ENCODE measurements at regions not wholly inside any gene's neighbourhood (a gene's known extent, or its start where the extent isn't known, plus 50 kb on each side); places are given as distances from the start of the nearest gene placed in this dataset.
A peak's percentile ranks its signal among the peaks of the same experiment; 100 is the strongest.
"Not testable (repeated sequence)": the region's sequence is repeated elsewhere in the genome, so short reads cannot be mapped to it uniquely, and the experiment has no call there.

DNA sequence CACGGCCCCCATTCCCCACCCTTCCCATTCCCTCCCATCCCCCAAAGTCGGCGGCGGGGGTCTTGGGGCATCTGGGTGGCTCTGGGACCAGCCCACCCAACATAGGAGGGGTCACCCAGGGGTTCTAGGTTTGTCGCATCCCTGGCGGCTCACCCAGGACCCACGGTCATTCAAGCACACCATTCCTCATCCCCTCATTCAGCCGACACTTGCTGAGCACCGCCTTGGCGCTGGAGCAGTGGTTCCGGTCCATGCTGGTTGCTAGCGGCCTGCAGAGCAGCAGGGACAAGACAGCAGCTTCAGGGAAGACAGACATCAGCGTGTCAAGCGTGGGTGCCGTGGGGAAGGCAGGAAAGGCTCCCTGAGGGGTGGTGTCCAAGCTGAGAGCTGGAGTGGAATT, 50.5 kb upstream of the OTOS start:
- TF ChIP-seq POLR2A (IDR thresholded peaks at IDR 0.05): no peak
- TF ChIP-seq, protein P1, sequence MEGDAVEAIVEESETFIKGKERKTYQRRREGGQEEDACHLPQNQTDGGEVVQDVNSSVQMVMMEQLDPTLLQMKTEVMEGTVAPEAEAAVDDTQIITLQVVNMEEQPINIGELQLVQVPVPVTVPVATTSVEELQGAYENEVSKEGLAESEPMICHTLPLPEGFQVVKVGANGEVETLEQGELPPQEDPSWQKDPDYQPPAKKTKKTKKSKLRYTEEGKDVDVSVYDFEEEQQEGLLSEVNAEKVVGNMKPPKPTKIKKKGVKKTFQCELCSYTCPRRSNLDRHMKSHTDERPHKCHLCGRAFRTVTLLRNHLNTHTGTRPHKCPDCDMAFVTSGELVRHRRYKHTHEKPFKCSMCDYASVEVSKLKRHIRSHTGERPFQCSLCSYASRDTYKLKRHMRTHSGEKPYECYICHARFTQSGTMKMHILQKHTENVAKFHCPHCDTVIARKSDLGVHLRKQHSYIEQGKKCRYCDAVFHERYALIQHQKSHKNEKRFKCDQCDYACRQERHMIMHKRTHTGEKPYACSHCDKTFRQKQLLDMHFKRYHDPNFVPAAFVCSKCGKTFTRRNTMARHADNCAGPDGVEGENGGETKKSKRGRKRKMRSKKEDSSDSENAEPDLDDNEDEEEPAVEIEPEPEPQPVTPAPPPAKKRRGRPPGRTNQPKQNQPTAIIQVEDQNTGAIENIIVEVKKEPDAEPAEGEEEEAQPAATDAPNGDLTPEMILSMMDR (IDR thresholded peaks at IDR 0.05): no peak
- ATAC-seq (no peak), DNase-seq (peak in 1 of 5 donors; percentile 37)
- no peak overlapping the region for H3K27ac ChIP-seq
- no peaks in the 10 kb centered on the region for H3K36me3 ChIP-seq
- H3K9me3 ChIP-seq: peaks cover 0 to 5% (median 0%) of the 10 kb centered on the region in 12 donors
- no peak overlapping the region for H3K4me3 ChIP-seq
- H3K4me1 ChIP-seq: no peaks in the 10 kb centered on the region
- WGBS, 4 donors: 86 to 91% (median 88%) methylated on average over 15 of the region's 15 CpGs
- intact Hi-C loops (cut with DNase I): no loop called here
- H3K27me3 ChIP-seq: peaks cover 0 to 6% (median 0%) of the 10 kb centered on the region in 9 donors

DNA sequence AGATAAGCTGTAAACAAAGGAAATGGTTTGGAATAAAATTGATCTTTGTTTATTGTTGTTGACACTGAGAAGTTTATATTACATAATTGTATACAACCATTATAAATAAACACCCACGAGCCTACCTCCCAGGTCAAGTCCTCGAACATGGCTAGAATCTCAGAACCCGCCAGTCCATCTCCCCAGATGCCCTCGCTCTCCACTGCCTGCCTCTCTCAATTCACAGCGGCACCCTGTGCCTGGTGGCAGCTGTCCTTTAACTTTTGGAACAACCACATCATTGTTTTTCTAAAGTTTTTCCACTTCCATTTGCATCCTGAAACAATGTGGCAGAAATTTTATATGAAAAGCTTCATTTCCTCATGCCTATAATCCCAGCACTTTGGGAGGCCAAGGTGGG, 52.2 kb upstream of the OTOS start:
- H3K4me1 ChIP-seq: no peaks in the 10 kb centered on the region
- H3K9me3 ChIP-seq: peaks cover 0 to 4% (median 0%) of the 10 kb centered on the region in 12 donors
- no peak for TF ChIP-seq POLR2A (IDR thresholded peaks at IDR 0.05)
- TF ChIP-seq, protein P1 (IDR thresholded peaks at IDR 0.05): no peak
- 80 to 87% (median 84%) methylated on average over 5 of the region's 5 CpGs for WGBS, 4 donors
- ATAC-seq (no peak), DNase-seq (no peak)
- no peaks in the 10 kb centered on the region for H3K36me3 ChIP-seq
- H3K27ac ChIP-seq: no peak overlapping the region
- intact Hi-C loops (cut with DNase I): no loop called here
- H3K4me3 ChIP-seq: no peak overlapping the region
- peaks cover 0 to under 1% (median 0%) of the 10 kb centered on the region in 9 donors for H3K27me3 ChIP-seq

DNA sequence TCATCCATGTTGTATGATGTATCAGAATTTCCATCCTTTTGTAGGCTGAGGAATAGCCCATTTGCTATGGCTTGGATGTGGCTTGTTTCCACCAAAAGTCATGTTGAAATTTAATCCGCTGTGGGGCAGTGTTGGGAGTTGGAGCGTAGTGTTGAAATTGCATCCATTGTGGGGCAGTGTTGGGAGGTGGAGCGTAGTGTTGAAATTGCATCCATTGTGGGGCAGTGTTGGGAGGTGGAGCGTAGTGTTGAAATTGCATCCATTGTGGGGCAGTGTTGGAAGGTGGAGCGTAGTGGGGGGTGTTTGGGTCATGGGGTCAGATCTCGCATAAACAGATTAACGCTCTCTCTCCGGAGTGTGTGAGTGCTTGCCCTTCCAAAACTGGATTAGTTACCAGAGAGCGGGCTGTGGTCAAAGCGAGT, 53.9 kb upstream of the OTOS start:
- WGBS, 4 donors: 29 to 51% (median 45%) methylated on average over 10 of the region's 10 CpGs
- not testable (repeated sequence) for H3K27ac ChIP-seq
- peak in 1 of 4 donors; percentile 28 for ATAC-seq

DNA sequence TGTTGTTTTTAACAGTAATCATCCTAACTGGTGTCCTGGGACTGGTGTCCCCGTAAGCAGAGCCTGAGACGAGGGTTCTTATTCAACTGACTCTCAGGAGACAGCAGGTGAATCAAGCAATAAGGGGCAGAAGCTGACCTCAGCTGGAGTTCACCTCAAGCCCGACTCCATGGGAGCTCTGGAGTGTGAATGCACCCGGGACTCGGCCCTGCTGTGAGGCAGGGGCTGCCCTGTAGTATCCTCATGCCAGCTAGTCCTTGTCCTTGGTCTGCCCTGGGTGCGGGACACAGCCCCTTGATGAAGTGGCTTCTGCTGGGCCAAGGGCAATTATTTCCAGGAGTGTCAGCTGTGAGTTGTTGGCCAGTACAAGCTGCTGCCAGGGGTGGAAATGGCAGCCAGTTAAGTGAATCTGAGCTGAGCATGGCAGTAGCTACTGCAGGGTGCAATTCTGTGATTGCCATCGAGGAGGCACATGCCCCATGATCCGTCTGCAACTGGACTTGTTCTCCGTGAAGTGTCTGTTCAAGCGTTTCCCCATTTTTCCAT, 54.9 kb upstream of the OTOS start:
- no peak overlapping the region for H3K4me3 ChIP-seq
- no peaks in the 10 kb centered on the region for H3K36me3 ChIP-seq
- peaks cover 0 to 1% (median 0%) of the 10 kb centered on the region in 12 donors for H3K4me1 ChIP-seq
- DNase-seq (peak in 1 of 5 donors; percentile 40), ATAC-seq (no peak)
- intact Hi-C loops (cut with DNase I): no loop called here
- no peaks in the 10 kb centered on the region for H3K9me3 ChIP-seq
- H3K27me3 ChIP-seq: no peaks in the 10 kb centered on the region
- WGBS, 4 donors: 81 to 87% (median 85%) methylated on average over 9 to 10 of the region's 10 CpGs
- H3K27ac ChIP-seq: no peak overlapping the region
- no peak for TF ChIP-seq POLR2A (IDR thresholded peaks at IDR 0.05)
- TF ChIP-seq, protein P1 (IDR thresholded peaks at IDR 0.05): no peak

More for the DNA sequence above, 53.9 kb upstream of the OTOS start:
- H3K9me3 ChIP-seq; H3K27me3 ChIP-seq; intact Hi-C loops (cut with DNase I); H3K36me3 ChIP-seq; H3K4me1 ChIP-seq; H3K4me3 ChIP-seq; DNase-seq: not testable (repeated sequence)
- TF ChIP-seq, protein P1 (IDR thresholded peaks at IDR 0.05): peak in 3 of 12 donors; percentile 14 to 29 (median 22)

All from heart left ventricle (tissue), 16 donors.